C4-2B (cell line): ENCODE measurements at regions not wholly inside any gene's neighbourhood (a gene's known extent, or its start where the extent isn't known, plus 50 kb on each side); places are given as distances from the start of the nearest gene placed in this dataset.

Experiments used
- CTCF ChIP-seq: fragments of 450-650 bp; conservative IDR thresholded peaks from 2 replicates; pipeline ENCODE4 v1.5.1; 2017; ENCODE audit warnings: mild to moderate bottlenecking
- ZFX ChIP-seq: fragments of 450-650 bp; IDR thresholded peaks from 2 replicates; pipeline ENCODE4 v1.6.1; 2017

- TF ChIP-seq CTCF (no peak), ZFX (no peak)
Observed at GRCh38 chr16:6822041-6822440, 510.6 kb upstream of the RBFOX1 start.
